ENCODE measurements at regions not wholly inside any gene's neighbourhood (a gene's known extent, or its start where the extent isn't known, plus 50 kb on each side); places are given as distances from the start of the nearest gene placed in this dataset.

- TF ChIP-seq CHD7 (IDR thresholded peaks at IDR 0.05; ENCODE audit: insufficient replicate concordance, low read length) (no peak), TEAD4 (IDR thresholded peaks at IDR 0.05; ENCODE audit: low read depth, low read length) (no peak), EP300 (IDR thresholded peaks at IDR 0.05; ENCODE audit: borderline replicate concordance in 1 of 2, low read depth in 2 of 2, low read length in 2 of 2) (no peak)
Observed at GRCh38 chr4:171130256-171130801, 682.9 kb upstream of the GALNTL6 start (continued).
